ENCODE measurements at regions not wholly inside any gene's neighbourhood (a gene's known extent, or its start where the extent isn't known, plus 50 kb on each side); places are given as distances from the start of the nearest gene placed in this dataset.

DNA sequence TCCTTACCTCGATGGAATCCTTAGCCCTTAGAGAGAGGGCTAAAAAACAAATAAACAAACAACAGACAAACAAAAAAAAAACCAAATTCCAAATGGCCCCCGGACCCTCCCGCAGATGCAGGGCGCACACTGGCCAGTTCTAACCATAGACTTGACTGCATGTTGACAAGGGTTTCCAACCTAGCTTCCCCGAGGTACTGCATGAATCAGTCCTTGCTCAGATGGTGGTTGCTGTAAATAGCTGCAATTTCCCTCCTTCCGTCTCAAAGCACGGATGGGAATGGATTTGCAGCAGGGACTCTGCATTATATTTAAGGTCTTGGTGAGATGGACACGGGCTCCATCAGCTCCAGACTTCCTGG, 162.8 kb downstream of the CD47 start:
- TF ChIP-seq, protein P1, sequence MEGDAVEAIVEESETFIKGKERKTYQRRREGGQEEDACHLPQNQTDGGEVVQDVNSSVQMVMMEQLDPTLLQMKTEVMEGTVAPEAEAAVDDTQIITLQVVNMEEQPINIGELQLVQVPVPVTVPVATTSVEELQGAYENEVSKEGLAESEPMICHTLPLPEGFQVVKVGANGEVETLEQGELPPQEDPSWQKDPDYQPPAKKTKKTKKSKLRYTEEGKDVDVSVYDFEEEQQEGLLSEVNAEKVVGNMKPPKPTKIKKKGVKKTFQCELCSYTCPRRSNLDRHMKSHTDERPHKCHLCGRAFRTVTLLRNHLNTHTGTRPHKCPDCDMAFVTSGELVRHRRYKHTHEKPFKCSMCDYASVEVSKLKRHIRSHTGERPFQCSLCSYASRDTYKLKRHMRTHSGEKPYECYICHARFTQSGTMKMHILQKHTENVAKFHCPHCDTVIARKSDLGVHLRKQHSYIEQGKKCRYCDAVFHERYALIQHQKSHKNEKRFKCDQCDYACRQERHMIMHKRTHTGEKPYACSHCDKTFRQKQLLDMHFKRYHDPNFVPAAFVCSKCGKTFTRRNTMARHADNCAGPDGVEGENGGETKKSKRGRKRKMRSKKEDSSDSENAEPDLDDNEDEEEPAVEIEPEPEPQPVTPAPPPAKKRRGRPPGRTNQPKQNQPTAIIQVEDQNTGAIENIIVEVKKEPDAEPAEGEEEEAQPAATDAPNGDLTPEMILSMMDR (IDR thresholded peaks at IDR 0.05; ENCODE audit: extremely low read depth in 1 of 2, insufficient read depth in 1 of 2, low read depth in 1 of 2, low read length in 2 of 2), result no peak
- no peak for TF ChIP-seq POLR2A (IDR thresholded peaks at IDR 0.05; ENCODE audit: low read depth, low read length)
- TF ChIP-seq, protein P2, sequence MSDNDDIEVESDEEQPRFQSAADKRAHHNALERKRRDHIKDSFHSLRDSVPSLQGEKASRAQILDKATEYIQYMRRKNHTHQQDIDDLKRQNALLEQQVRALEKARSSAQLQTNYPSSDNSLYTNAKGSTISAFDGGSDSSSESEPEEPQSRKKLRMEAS (IDR thresholded peaks at IDR 0.05; ENCODE audit: insufficient read depth, insufficient read length), result no peak
